GM21381 (cell line): ENCODE measurements at regions not wholly inside any gene's neighbourhood (a gene's known extent, or its start where the extent isn't known, plus 50 kb on each side); places are given as distances from the start of the nearest gene placed in this dataset.

Experiments used
- ATAC-seq: cut with Tn5 transposase; IDR thresholded peaks from one replicate; pipeline ENCODE4 v1.9.1; 2021; ENCODE audit warnings: mild to moderate bottlenecking, moderate library complexity; ENCODE audit not compliant: unreplicated experiment

- no peak for ATAC-seq
Observed at GRCh38 chr2:5751873-5752482, 59.8 kb downstream of the SOX11 start.

DNA sequence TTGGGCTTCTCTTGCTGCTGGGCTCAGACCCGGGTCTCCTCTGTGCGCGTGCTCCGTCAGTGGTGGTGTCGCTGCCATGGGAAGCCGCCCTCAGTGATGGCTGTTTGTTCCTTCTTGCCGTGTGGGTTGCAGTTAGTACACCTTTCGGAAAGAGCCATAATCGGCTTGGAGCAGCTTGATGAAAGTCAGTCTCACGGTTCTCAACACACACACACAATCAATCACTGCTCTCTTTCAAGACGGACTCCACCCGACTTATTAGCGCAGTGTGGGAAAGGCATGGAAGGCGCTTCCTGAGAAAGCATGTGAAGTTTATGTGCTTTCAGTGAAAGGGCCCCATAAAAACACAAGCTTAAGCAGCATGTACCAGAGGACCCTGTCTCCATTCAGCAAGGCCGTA is 64.1 kb downstream of the SOX11 start:
- ATAC-seq: no peak

GRCh38 chr2:5758346-5758745 is 66.2 kb downstream of the SOX11 start:
- no peak for ATAC-seq

GRCh38 chr2:5759949-5760348 is 67.8 kb downstream of the SOX11 start:
- ATAC-seq: no peak

- ATAC-seq: no peak
Observed at GRCh38 chr2:5763531-5763930, 71.3 kb downstream of the SOX11 start.

DNA sequence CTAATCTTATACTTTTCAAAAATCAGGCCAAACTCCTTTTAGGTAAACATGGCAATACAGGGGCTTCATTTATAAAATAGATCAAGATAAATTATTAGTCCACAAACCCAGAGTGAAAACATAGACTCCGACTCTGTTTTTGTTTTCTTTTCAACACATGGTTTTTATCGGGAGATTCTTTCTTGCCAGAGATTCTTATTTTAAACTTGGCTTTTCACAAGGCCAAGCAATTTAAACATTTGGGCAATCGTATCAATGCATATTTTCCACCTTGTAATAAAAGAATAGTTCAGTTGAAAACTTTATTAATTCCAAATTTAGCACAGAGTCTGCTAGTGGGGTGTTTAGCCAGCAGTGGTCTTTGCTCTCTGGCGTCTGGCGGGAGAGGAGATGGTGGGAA is 71.9 kb downstream of the SOX11 start:
- ATAC-seq: no peak

- ATAC-seq: no peak
Observed at GRCh38 chr2:5766056-5766455, 73.9 kb downstream of the SOX11 start.

GRCh38 chr2:5766561-5766960 is 74.4 kb downstream of the SOX11 start:
- no peak for ATAC-seq

GRCh38 chr2:5777131-5777535 is 84.9 kb downstream of the SOX11 start:
- no peak for ATAC-seq

- ATAC-seq: no peak
Observed at GRCh38 chr2:5781679-5782078, 89.5 kb downstream of the SOX11 start.

DNA sequence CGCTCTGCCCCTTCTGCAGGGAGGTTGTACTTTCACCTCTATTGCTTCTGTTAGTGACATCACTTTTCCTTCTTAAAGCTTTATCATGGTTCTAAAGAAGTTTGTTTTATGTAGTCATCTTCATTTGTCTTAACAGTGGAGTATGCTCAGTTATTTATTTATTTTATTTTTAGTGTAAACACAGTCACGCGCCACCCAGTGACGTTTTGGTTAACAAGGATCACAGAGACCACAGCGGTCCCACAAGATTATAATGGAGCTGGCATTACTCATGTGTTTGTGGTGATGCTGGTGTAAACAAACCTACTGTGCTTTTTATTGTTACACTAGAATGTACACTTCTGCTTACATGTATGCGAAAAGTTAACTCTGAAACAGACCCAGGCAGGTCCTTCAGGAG is 89.9 kb downstream of the SOX11 start:
- no peak for ATAC-seq

- no peak for ATAC-seq
Observed at GRCh38 chr2:5788447-5788846, 96.3 kb downstream of the SOX11 start.

- no peak for ATAC-seq
Observed at GRCh38 chr2:5791371-5791770, 99.2 kb downstream of the SOX11 start.

GRCh38 chr2:5794012-5794411 is 101.8 kb downstream of the SOX11 start:
- no peak for ATAC-seq

DNA sequence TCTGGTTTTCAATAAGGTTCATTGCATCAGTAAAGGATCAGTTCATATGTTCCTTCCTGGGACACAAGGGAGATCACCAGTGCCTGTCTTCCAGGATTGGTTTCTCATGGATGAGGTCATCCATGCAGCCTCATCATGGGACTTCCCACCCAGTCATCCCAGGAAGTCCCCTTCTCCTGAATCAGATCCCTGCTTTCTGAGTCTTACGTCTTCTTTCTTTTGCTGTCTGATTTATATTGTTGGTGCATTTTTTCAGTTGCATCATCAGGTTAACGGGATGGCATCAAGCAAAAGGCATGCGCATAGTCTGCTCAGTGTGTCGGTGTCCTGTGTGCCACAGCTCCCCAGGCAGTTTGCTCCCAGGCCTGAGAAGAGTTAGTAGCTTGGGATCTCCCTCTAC is 105.9 kb downstream of the SOX11 start:
- ATAC-seq: no peak

DNA sequence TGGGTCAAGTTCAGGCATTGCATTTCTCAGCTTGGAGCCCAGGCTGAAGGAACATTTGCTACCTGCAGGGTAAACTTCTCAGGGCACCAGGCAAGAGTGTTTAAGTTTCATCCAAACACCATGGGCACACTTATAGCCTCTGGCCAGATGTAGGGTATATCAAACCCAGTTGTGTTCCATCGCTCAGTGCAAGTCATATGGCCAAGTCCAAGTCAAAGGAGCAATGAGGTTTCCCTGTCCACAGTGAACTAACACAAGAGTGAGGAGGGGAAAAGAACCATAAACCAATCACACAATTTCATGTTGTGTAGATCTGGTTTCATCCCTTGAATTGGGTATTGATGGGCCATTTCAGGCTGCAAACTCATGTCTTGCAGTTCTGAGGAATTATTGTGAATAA is 107.2 kb downstream of the SOX11 start:
- no peak for ATAC-seq

- ATAC-seq: no peak
Observed at GRCh38 chr2:5803547-5803946, 111.4 kb downstream of the SOX11 start.

DNA sequence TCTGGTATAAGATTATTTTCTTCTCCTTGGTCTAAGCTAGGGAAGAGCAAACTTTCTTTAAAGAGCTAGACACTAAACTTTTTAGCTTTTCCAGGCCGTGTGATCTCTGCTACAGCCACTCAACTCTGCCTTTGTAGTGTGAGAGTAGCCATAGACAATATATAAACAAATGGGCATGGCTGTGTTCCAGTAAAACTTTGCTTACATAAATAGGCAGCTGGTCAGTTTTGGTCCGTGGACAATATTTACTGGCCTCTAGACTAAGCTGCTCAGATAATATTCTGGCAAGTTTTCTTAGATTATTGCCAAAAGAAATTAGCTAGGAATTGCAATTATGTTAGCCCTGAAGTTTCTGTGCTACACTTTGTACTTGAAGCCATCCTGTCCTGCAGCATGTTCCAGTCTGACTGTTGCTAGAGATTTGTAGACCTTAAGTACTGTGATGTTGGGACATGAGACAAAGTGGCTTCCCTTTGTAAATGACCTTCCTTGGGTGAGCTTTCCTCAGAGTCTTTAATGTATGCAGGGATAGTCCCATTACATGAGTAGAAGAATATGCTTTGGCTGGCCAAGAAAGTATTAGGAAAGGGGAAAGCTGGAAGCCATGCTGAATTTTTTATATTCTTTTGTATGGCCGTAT is 126.9 kb downstream of the SOX11 start:
- no peak for ATAC-seq

DNA sequence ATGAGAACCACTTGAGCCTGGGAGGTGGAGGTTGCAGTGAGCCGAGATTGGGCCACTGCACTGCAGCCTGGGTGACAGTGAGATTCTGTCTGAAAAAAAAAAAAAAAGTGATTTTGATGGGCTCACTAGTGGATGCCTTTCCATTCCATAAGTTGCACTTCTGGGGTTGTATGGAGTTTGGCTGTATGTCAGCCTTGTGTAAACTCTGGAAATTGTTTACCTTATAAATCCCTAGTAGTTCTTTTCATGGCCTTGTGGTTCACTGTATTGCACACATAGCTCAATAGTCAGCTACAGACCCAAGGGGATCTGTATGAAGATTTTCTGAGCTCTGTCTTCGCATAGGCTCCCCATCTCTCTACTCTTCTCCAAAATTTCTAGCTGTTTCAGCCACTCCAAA is 131.9 kb downstream of the SOX11 start:
- ATAC-seq: no peak

DNA sequence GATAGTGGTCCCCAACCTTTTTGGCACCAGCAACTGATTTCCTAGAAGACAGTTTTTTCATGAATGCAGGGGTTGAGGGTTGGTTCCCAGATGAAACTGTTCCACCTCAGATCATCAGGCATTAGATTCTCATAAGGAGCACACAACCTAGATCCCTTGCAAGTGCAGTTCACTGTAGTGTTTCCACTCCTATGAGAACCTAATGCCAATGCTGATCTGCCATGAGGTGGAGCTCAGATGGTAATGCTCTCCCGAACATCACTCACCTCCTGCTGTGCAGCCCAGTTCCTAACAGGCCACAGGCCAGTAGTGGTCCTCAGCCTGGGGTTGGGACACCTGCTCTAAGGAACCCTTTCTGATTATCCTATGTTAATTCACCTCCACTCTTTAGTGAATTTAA is 133.5 kb downstream of the SOX11 start:
- no peak for ATAC-seq

GRCh38 chr2:5826979-5827655 is 134.9 kb downstream of the SOX11 start:
- no peak for ATAC-seq

- ATAC-seq: no peak
Observed at GRCh38 chr2:5834501-5834900, 142.3 kb downstream of the SOX11 start.
